Caco-2 (cell line): ENCODE measurements at regions not wholly inside any gene's neighbourhood (a gene's known extent, or its start where the extent isn't known, plus 50 kb on each side); places are given as distances from the start of the nearest gene placed in this dataset.

ENCODE experiments used
- BruUV-seq: library from RNA; stranded (reverse); fragments of 400-500 nt; replicated peaks from 2 replicates; lab custom pipeline; 2021; lab: Mats Ljungman, UMichigan
- CTCF ChIA-PET: fragments of 300-600 bp; sonication (Branson Sonifier 250); formaldehyde crosslinking; loops from one replicate; lab custom pipeline; 2022; ENCODE audit warnings: antibody characterized with exemption; lab: Charles Lee
- POLR2A ChIA-PET: fragments of 300-600 bp; sonication (Branson Sonifier 250); formaldehyde crosslinking; loops from one replicate; lab custom pipeline; 2022; ENCODE audit warnings: antibody characterized with exemption; lab: Charles Lee
- DNase-seq, 2 experiments: peaks; one replicate each; pipeline versions ENCODE4 v3.0.0 to v3.0.0-alpha.2; 2020 to 2022
- H3K27me3 ChIP-seq: replicated peaks from 2 replicates; pipeline ENCODE4 v1.6.0; 2011; ENCODE audit warnings: low read length; ENCODE audit not compliant: control insufficient read depth, insufficient read depth
- H3K36me3 ChIP-seq: 2 replicates; pipeline ENCODE4 v1.5.1; 2011; ENCODE audit warnings: low read length; ENCODE audit not compliant: control insufficient read depth, insufficient read depth
- H3K4me1 ChIP-seq: fragments of 250-450 bp; sonication (Bioruptor Pico); 2 replicates; pipeline ENCODE4 v1.5.1; 2020; ENCODE audit warnings: mild to moderate bottlenecking
- H3K4me3 ChIP-seq: 2 replicates; pipeline ENCODE4 v1.5.1; 2011; ENCODE audit warnings: low read depth, mild to moderate bottlenecking, control low read depth, low read length
- H3K9me3 ChIP-seq: fragments of 250-450 bp; sonication (Bioruptor Pico); 2 replicates; pipeline ENCODE4 v1.5.1; 2020; ENCODE audit warnings: mild to moderate bottlenecking, moderate library complexity
- H3K27ac Mint-ChIP-seq: one replicate; pipeline ENCODE4 v1.8.0; 2022; ENCODE audit warnings: mixed read lengths; ENCODE audit not compliant: unreplicated experiment
- H3K27me3 Mint-ChIP-seq: one replicate; pipeline ENCODE4 v1.8.0; 2022; ENCODE audit warnings: mixed read lengths; ENCODE audit not compliant: insufficient read depth, unreplicated experiment
- H3K36me3 Mint-ChIP-seq: one replicate; pipeline ENCODE4 v1.8.0; 2022; ENCODE audit warnings: mild to moderate bottlenecking, mixed read lengths; ENCODE audit not compliant: insufficient read depth, unreplicated experiment
- H3K4me1 Mint-ChIP-seq: one replicate; pipeline ENCODE4 v1.8.0; 2022; ENCODE audit warnings: low read depth, mixed read lengths; ENCODE audit not compliant: unreplicated experiment
- H3K4me3 Mint-ChIP-seq: one replicate; pipeline ENCODE4 v1.8.0; 2022; ENCODE audit warnings: mild to moderate bottlenecking, moderate library complexity, mixed read lengths; ENCODE audit not compliant: unreplicated experiment
- H3K9me3 Mint-ChIP-seq: one replicate; pipeline ENCODE4 v1.8.0; 2022; ENCODE audit warnings: mixed read lengths; ENCODE audit not compliant: unreplicated experiment
- CTCF ChIP-seq, 2 experiments: fragments of 200-600 bp in 1 of 2; IDR thresholded peaks; 1 replicate in 1 of 2; 2 replicates in 1 of 2; pipeline versions ENCODE4 v1.5.1 to v1.8.0; 2011 to 2022; ENCODE audit warnings: antibody characterized with exemption in 1 of 2, control low read depth in 1 of 2, inconsistent platforms in 1 of 2, low read depth in 1 of 2, low read length in 1 of 2, mild to moderate bottlenecking in 1 of 2, moderate library complexity in 1 of 2; ENCODE audit not compliant: insufficient read depth in 1 of 2, severe bottlenecking in 1 of 2, unreplicated experiment in 1 of 2
- intact Hi-C: fragments of 100-400 bp; cut with micrococcal nuclease; formaldehyde crosslinking; loops from one replicate; pipeline ENCODE4 v1.10.0; 2022; ENCODE audit not compliant: unreplicated experiment

GRCh38 chr3:7879572-7879971 lies 622.1 kb upstream of the LMCD1 start:
- Mint-ChIP-seq H3K27ac (no peak overlapping the region), H3K27me3 (peaks cover 3% of the 10 kb centered on the region), H3K9me3 (no peaks in the 10 kb centered on the region), H3K4me1 (no peaks in the 10 kb centered on the region), H3K4me3 (no peak overlapping the region), H3K36me3 (no peaks in the 10 kb centered on the region)
- H3K4me3 ChIP-seq = no peak overlapping the region
- BruUV-seq = no TSS peak
- ChIA-PET POLR2A (no interaction called here), CTCF (no interaction called here)
- no peak for DNase-seq
- TF ChIP-seq CTCF (IDR thresholded peaks at IDR 0.05; ENCODE audit: insufficient read depth in 1 of 2, low read depth in 1 of 2, low read length in 1 of 2, severe bottlenecking in 1 of 2, unreplicated experiment in 1 of 2) = no peak
- intact Hi-C loops = no loop called here
- no peaks in the 10 kb centered on the region for H3K9me3 ChIP-seq
- peaks cover 19% of the 10 kb centered on the region; the same call in 1 of the 2 replicates for H3K4me1 ChIP-seq
- H3K36me3 ChIP-seq = no peaks in the 10 kb centered on the region
- H3K27me3 ChIP-seq = no peaks in the 10 kb centered on the region

GRCh38 chr3:7881946-7882345 lies 619.7 kb upstream of the LMCD1 start:
- H3K27ac Mint-ChIP-seq = no peak overlapping the region
- Histone ChIP-seq H3K4me1 (peaks cover 3% of the 10 kb centered on the region; the same call in 1 of the 2 replicates), H3K9me3 (no peaks in the 10 kb centered on the region), H3K4me3 (no peak overlapping the region), H3K27me3 (no peaks in the 10 kb centered on the region), H3K36me3 (no peaks in the 10 kb centered on the region)
- peaks cover 3% of the 10 kb centered on the region for H3K27me3 Mint-ChIP-seq
- no peak for TF ChIP-seq CTCF (IDR thresholded peaks at IDR 0.05; ENCODE audit: insufficient read depth in 1 of 2, low read depth in 1 of 2, low read length in 1 of 2, severe bottlenecking in 1 of 2, unreplicated experiment in 1 of 2)
- ChIA-PET POLR2A (no interaction called here), CTCF (no interaction called here)
- H3K36me3 Mint-ChIP-seq = no peaks in the 10 kb centered on the region
- no TSS peak for BruUV-seq
- H3K9me3 Mint-ChIP-seq = no peaks in the 10 kb centered on the region
- intact Hi-C loops = no loop called here
- no peak for DNase-seq
- no peaks in the 10 kb centered on the region for H3K4me1 Mint-ChIP-seq
- no peak overlapping the region for H3K4me3 Mint-ChIP-seq

- intact Hi-C loops = no loop called here
- CTCF ChIA-PET = no interaction called here
- no TSS peak for BruUV-seq
- Mint-ChIP-seq H3K27ac (no peak overlapping the region), H3K27me3 (peaks cover 2% of the 10 kb centered on the region), H3K4me3 (no peak overlapping the region), H3K4me1 (no peaks in the 10 kb centered on the region), H3K9me3 (no peaks in the 10 kb centered on the region), H3K36me3 (no peaks in the 10 kb centered on the region)
- no peak for TF ChIP-seq CTCF (IDR thresholded peaks at IDR 0.05; ENCODE audit: insufficient read depth in 1 of 2, low read depth in 1 of 2, low read length in 1 of 2, severe bottlenecking in 1 of 2, unreplicated experiment in 1 of 2)
- POLR2A ChIA-PET = no interaction called here
- no peaks in the 10 kb centered on the region for H3K27me3 ChIP-seq
- no peak overlapping the region for H3K4me3 ChIP-seq
- no peaks in the 10 kb centered on the region for H3K36me3 ChIP-seq
- no peaks in the 10 kb centered on the region for H3K4me1 ChIP-seq
- DNase-seq = no peak
- H3K9me3 ChIP-seq = no peaks in the 10 kb centered on the region
These were observed 604.0 kb upstream of the LMCD1 start for GRCh38 chr3:7897655-7898054.
